Islet precursor cell (in vitro differentiated cells): ENCODE measurements at regions not wholly inside any gene's neighbourhood (a gene's known extent, or its start where the extent isn't known, plus 50 kb on each side); places are given as distances from the start of the nearest gene placed in this dataset.

Experiments
- DNase-seq: peaks from one replicate; pipeline ENCODE4 v3.0.0-alpha.2; 2018

- DNase-seq, result no peak
These were observed 59.2 kb downstream of the EMX2 start for GRCh38 chr10:117601716-117602115.

GRCh38 chr10:117603081-117603480, 60.5 kb downstream of the EMX2 start:
- DNase-seq, result no peak

GRCh38 chr10:117603726-117604125, 61.2 kb downstream of the EMX2 start:
- no peak for DNase-seq

GRCh38 chr10:117609095-117609795, 66.7 kb downstream of the EMX2 start:
- DNase-seq, result peak; percentile 82

GRCh38 chr10:117609796-117610170, 67.2 kb downstream of the EMX2 start:
- DNase-seq, result no peak

GRCh38 chr10:117610321-117610720, 67.8 kb downstream of the EMX2 start:
- DNase-seq, result no peak

- no peak for DNase-seq
These were observed 69.6 kb downstream of the EMX2 start for GRCh38 chr10:117612113-117612512.

- DNase-seq, result no peak
These were observed 73.1 kb downstream of the EMX2 start for GRCh38 chr10:117615649-117616048.

GRCh38 chr10:117616179-117616578, 73.6 kb downstream of the EMX2 start:
- DNase-seq, result no peak

- DNase-seq, result no peak
These were observed 74.5 kb downstream of the EMX2 start for GRCh38 chr10:117617086-117617485.

- DNase-seq, result no peak
These were observed 75.1 kb downstream of the EMX2 start for GRCh38 chr10:117617659-117618058.

GRCh38 chr10:117619223-117619622, 76.7 kb downstream of the EMX2 start:
- no peak for DNase-seq

- no peak for DNase-seq
These were observed 77.3 kb downstream of the EMX2 start for GRCh38 chr10:117619707-117620405.

- DNase-seq, result no peak
These were observed 78.7 kb downstream of the EMX2 start for GRCh38 chr10:117621196-117621595.

- DNase-seq, result peak; percentile 34
These were observed 79.4 kb downstream of the EMX2 start for GRCh38 chr10:117621795-117622420.

- DNase-seq, result no peak
These were observed 80.1 kb downstream of the EMX2 start for GRCh38 chr10:117622471-117623184.

GRCh38 chr10:117626228-117626627, 83.7 kb downstream of the EMX2 start:
- no peak for DNase-seq

- peak; percentile 35 for DNase-seq
These were observed 85.0 kb downstream of the EMX2 start for GRCh38 chr10:117627561-117627960.

GRCh38 chr10:117629717-117630116, 87.2 kb downstream of the EMX2 start:
- DNase-seq, result peak; percentile 25

- DNase-seq, result peak; percentile 47
These were observed 89.0 kb downstream of the EMX2 start for GRCh38 chr10:117631276-117632145.

GRCh38 chr10:117632406-117632805, 89.9 kb downstream of the EMX2 start:
- DNase-seq, result peak; percentile 29

- DNase-seq, result no peak
These were observed 93.3 kb downstream of the EMX2 start for GRCh38 chr10:117635826-117636225.
